ENCODE measurements at regions not wholly inside any gene's neighbourhood (a gene's known extent, or its start where the extent isn't known, plus 50 kb on each side); places are given as distances from the start of the nearest gene placed in this dataset.

DNA sequence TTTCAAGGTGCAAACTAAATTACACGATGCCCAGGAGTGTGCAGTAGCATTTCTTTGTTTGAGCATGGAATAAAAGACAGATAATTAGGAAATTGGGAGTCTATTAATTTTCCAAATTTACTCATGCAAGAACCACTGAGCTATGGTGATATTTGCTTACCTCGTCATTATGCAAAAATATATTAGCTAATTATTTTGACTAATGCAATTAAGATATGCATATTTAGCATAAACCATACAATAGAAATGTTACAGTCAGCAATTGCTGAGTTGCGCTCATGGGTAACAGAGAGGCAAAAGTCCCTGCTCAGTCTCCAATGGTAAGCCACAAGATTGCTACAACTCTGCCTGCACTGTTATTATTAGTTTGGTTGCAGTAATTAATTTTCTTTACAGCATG is 342.0 kb downstream of the TXNL1 start:
- no peak for DNase-seq (ENCODE audit: low read depth)
- no peak overlapping the region for H3K4me3 ChIP-seq (ENCODE audit: low read length)
- no peak for TF ChIP-seq CTCF (IDR thresholded peaks at IDR 0.05; ENCODE audit: insufficient read depth, low read depth, low read length, missing control alignments)

DNA sequence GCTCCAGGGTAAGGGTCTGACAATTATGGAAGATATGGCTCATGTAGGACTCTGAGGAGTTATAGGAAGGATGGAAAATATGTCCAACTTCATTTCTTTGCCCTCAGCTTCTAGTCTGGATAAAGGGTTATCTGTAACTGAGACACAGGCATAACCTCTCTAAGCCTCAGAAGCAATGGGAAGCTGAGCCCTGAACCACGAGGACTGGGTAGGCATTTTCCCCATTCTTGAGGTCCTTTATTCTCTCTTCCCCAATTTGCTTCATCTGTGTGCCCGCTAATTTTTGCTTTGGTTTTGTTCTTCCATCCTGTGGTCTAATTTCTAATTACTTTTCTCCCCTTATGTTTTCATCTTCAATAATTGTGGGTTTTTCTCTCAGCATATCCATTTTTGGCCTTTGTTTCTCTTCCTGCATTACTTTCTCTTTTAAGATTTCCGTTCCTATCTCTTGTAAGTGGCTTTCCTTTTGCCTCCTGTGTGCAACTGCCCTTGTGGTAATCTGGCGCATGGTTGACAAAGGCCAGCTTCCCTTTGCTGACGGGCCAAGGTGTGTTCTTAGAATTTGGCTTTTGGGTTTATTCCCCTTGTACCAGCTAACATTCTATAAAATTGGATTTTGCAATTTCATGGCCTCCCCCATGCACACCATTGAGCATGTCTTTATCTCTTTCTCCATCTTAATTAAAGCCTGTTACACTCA is 343.8 kb downstream of the TXNL1 start:
- H3K4me3 ChIP-seq (ENCODE audit: low read length) = no peak overlapping the region
- no peak for DNase-seq (ENCODE audit: low read depth)
- TF ChIP-seq CTCF (IDR thresholded peaks at IDR 0.05; ENCODE audit: insufficient read depth, low read depth, low read length, missing control alignments) = no peak

DNA sequence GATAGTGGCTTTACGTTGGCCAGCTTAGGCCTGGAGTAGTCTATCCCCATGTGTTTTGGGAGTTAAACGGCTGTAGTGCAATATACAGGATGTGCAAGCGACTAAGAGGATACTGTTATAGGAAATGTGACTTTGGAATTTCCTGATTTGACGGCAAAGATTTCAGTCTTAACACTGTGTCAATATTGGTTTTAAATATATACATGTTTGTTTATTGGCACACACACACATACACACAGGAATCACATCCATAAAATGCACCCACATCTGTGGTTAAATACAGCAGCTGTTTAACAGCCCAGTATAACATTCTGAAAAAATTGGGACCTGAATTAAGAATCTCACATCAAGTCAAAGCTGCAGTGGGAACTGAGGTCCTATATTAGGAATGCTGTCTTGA is 347.1 kb downstream of the TXNL1 start:
- TF ChIP-seq CTCF (IDR thresholded peaks at IDR 0.05; ENCODE audit: insufficient read depth, low read depth, low read length, missing control alignments) = no peak
- no peak overlapping the region for H3K4me3 ChIP-seq (ENCODE audit: low read length)
- DNase-seq (ENCODE audit: low read depth) = no peak

DNA sequence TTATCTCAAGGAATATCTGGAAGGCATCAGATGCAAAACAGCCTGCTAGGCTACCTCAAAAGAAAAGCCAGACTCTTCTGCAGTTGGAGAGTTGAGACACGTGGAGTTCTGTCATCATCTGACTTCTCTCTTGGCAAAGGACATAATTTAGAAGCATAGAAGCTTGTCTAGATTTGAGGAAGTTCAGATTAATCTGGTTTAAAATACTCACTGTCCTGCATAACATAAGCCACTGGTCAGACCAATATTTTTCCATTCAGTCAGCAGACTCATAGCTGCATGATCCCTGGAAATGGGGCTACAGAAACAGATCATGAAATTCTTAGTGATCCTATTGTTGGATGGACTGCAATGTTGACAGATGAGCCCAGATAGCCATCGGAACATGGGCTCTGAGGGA is 349.0 kb downstream of the TXNL1 start:
- TF ChIP-seq CTCF (IDR thresholded peaks at IDR 0.05; ENCODE audit: insufficient read depth, low read depth, low read length, missing control alignments) = no peak
- H3K4me3 ChIP-seq (ENCODE audit: low read length) = no peak overlapping the region
- DNase-seq (ENCODE audit: low read depth) = no peak

DNA sequence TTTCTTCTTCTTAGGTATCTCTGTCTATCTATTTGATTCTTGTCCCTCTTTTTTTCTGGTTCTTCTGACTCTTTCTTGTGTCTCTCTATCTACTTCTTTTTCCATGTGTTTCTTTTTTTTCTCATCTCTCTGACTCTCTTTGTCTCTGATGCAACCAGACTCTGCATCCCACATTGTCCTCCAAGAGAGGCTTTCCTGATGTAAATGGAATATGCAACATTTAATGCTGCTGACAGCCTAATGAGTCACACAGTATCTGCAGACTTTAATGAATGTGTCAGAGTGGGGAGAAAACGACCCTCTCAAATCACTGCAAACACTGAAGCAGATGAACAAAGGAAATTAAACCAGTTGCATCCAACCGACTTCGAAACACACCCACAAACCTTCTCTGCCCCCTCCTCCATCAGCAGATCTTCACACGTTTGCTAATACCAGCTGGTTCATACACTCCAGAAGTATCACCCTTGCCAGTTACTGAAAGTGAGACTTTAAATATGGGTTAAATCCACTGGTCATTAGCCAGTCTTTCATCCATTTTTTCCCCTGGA is 351.5 kb downstream of the TXNL1 start:
- no peak overlapping the region for H3K4me3 ChIP-seq (ENCODE audit: low read length)
- peak; percentile 44 for DNase-seq (ENCODE audit: low read depth)
- TF ChIP-seq CTCF (IDR thresholded peaks at IDR 0.05; ENCODE audit: insufficient read depth, low read depth, low read length, missing control alignments) = no peak

DNA sequence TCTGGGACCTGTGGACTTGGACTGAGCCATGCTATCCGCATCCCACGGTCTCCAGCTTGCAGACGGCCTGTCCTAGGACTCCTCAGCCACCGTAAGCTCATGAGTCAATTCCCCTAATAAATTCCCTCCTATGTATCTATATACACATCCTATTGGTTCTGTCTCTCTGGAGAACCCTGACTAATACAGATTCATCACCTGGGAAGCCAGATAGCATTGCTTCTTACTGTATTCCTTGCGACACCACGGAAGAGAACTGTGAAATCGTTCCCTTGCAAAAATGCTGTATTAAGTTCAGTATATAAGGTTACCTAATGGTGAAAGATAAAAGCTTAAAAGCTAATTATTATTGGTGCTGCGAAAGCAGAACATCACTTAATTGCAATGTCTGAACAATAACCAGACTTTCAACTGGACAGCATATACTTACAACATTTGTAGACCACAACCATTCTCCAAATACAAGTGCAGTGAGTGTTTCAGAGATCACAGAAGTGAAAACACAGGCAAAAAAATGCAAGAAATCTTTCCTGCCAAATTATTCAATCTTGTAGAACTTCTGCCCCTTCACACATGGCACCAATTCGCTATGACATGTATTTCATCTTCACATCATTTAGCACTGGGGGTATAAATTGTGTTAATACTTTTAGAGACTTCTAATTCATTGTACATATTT is 352.9 kb downstream of the TXNL1 start:
- no peak overlapping the region for H3K4me3 ChIP-seq (ENCODE audit: low read length)
- peak; percentile 8 for DNase-seq (ENCODE audit: low read depth)
- TF ChIP-seq CTCF (IDR thresholded peaks at IDR 0.05; ENCODE audit: insufficient read depth, low read depth, low read length, missing control alignments) = no peak
